Mucosa of rectum (tissue), 2 donors: ENCODE measurements at regions not wholly inside any gene's neighbourhood (a gene's known extent, or its start where the extent isn't known, plus 50 kb on each side); places are given as distances from the start of the nearest gene placed in this dataset.

Experiments used
- H3K27ac ChIP-seq, 2 donors: one replicate each; pipeline ENCODE4 v1.7.0; 2013; ENCODE audit warnings: inconsistent platforms in 2 of 2, low read depth in 2 of 2, low read length in 2 of 2
- H3K27me3 ChIP-seq, 2 donors: one replicate each; pipeline ENCODE4 v1.7.0; 2013; ENCODE audit warnings: low read length in 2 of 2; ENCODE audit not compliant: control insufficient read depth in 2 of 2, insufficient read depth in 2 of 2
- H3K36me3 ChIP-seq, 2 donors: one replicate each; pipeline ENCODE4 v1.7.0; 2013; ENCODE audit warnings: low read length in 2 of 2; ENCODE audit not compliant: control insufficient read depth in 2 of 2, insufficient read depth in 2 of 2
- H3K4me1 ChIP-seq, 2 donors: one replicate each; pipeline ENCODE4 v1.7.0; 2013; ENCODE audit warnings: low read length in 2 of 2, mild to moderate bottlenecking in 1 of 2; ENCODE audit not compliant: control insufficient read depth in 2 of 2, insufficient read depth in 2 of 2
- H3K4me3 ChIP-seq, 2 donors: one replicate each; pipeline ENCODE4 v1.7.0; 2013; ENCODE audit warnings: low read length in 2 of 2
- H3K9ac ChIP-seq, 2 donors: one replicate each; pipeline ENCODE4 v1.7.0; 2013; ENCODE audit warnings: low read length in 2 of 2, low read depth in 1 of 2, mild to moderate bottlenecking in 1 of 2
- H3K9me3 ChIP-seq, 2 donors: one replicate each; pipeline ENCODE4 v1.7.0; 2013; ENCODE audit warnings: low read length in 2 of 2; ENCODE audit not compliant: control insufficient read depth in 2 of 2
- donor health status: healthy.
- donor health status: Normal muscosa, but diverticular disease.

GRCh38 chr13:110028838-110029621 lies 242.6 kb upstream of the IRS2 start:
- no peak overlapping the region for H3K9ac ChIP-seq
- no peak overlapping the region for H3K27ac ChIP-seq
- H3K9me3 ChIP-seq: no peaks in the 10 kb centered on the region
- H3K4me3 ChIP-seq: no peak overlapping the region
- H3K4me1 ChIP-seq: no peaks in the 10 kb centered on the region
- no peaks in the 10 kb centered on the region for H3K27me3 ChIP-seq
- no peaks in the 10 kb centered on the region for H3K36me3 ChIP-seq

- Histone ChIP-seq H3K4me3 (no peak overlapping the region), H3K27ac (no peak overlapping the region), H3K4me1 (no peaks in the 10 kb centered on the region), H3K36me3 (no peaks in the 10 kb centered on the region), H3K9me3 (no peaks in the 10 kb centered on the region), H3K27me3 (no peaks in the 10 kb centered on the region), H3K9ac (no peak overlapping the region)
These were observed 241.9 kb upstream of the IRS2 start for GRCh38 chr13:110028311-110028710.

- Histone ChIP-seq H3K36me3 (no peaks in the 10 kb centered on the region), H3K4me1 (no peaks in the 10 kb centered on the region), H3K27ac (no peak overlapping the region), H3K9ac (no peak overlapping the region), H3K9me3 (no peaks in the 10 kb centered on the region), H3K4me3 (no peak overlapping the region), H3K27me3 (no peaks in the 10 kb centered on the region)
These were observed 241.3 kb upstream of the IRS2 start for GRCh38 chr13:110027470-110028240.

DNA sequence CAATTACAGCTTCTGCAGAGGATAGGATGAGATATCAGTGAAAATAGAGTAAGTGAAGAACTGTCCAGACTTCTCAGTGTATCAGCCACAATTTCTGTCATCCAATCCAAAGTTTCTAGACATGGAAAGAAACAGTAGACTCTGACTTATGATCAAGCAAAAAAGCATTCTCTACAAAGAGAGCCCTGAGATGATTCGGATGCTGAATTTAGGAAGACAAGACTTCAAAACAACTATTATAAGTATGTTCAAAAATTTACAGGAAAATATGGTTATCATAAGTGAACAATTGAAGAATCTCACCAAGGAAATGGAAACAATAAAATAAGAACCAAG lies 238.2 kb upstream of the IRS2 start:
- Histone ChIP-seq H3K27me3 (no peaks in the 10 kb centered on the region), H3K4me1 (no peaks in the 10 kb centered on the region), H3K9ac (no peak overlapping the region), H3K36me3 (no peaks in the 10 kb centered on the region), H3K27ac (no peak overlapping the region), H3K4me3 (no peak overlapping the region), H3K9me3 (no peaks in the 10 kb centered on the region)

DNA sequence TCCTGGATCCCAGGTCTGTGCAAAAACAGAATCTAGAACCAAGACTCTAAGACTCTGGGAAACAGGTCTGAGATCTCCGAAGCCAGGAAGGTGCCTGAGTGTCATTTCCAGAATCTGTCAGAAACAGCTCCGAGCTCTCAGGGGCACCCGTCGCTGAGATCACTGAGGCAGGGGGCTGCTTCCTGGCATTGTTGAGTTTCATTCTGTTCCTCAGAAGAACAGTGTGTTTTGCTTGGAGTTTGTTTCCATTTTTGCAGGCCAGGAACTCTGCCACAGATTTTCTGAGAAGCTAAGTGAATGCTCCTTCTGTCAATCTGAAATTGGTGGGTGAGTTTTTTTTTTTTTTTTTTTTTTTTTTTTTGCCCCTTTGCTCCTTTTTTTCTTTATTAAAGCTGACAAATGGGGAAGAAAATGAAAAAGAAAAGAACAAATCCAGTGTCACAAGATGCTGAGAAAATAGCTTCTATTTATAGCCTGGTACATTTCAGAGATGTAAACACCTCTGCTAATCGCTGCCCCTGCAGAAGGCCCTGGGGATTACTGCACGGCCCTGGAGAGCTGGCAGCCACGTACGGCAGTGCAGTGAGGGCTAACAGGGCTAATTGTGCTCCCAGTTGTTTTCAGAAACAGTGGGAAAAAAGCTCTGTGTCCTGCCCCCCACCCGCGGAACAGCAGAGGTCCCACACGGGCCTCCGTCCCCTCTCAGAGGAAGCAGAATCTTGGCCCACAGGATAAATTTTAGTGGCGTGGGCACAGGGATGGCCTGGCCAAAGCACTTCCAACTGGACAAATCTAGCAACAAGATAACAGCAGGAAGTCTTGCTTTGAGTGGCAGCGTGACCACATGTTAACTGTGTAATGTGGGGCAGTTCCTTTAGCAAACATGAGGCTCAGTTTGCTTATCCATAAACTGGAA lies 237.6 kb upstream of the IRS2 start:
- Histone ChIP-seq H3K4me3 (no peak overlapping the region), H3K4me1 (no peaks in the 10 kb centered on the region), H3K9me3 (no peaks in the 10 kb centered on the region), H3K27me3 (no peaks in the 10 kb centered on the region), H3K36me3 (no peaks in the 10 kb centered on the region), H3K9ac (no peak overlapping the region), H3K27ac (no peak overlapping the region)

DNA sequence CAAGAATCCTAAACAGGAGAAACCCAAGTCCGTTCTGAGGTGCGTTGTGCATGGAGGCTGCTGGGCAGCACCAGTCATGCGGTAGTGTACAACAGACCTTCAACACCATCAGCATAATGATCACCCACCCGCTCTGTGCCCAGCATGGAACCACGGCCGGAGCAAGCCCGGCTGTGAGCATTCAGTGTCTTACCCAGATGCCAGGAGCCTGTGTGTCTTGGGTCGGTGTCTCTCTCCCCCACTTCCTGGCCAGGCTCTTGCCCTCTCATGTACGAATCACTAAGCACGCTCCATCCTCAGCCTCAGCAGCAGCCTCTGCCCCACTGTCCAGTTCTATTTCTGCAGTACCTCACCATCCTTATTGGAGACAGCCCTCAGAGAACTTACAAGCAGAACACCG lies 231.6 kb upstream of the IRS2 start:
- H3K4me1 ChIP-seq: no peaks in the 10 kb centered on the region
- no peaks in the 10 kb centered on the region for H3K36me3 ChIP-seq
- H3K9ac ChIP-seq: no peak overlapping the region
- no peaks in the 10 kb centered on the region for H3K9me3 ChIP-seq
- H3K27me3 ChIP-seq: no peaks in the 10 kb centered on the region
- no peak overlapping the region for H3K4me3 ChIP-seq
- no peak overlapping the region for H3K27ac ChIP-seq

DNA sequence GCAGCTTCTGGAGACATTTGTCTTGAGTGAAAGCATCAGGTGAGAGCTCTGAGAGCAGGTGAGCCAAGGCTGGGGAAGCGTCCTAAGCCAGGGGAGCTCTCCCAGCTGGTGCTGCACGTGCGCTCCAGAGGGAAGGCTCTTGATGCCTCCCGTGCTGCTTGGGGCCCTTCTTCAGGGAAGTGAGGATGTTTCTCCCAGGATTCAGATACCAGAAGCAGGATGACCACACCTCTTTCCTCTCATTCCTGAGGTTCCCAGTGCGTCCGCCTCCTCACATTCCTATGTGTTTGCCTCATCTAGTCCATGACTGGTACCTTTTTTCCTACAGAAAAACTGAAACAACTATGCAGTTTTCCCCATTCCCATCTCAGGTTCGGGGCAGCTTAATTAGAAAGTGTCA lies 231.0 kb upstream of the IRS2 start:
- H3K9me3 ChIP-seq: no peaks in the 10 kb centered on the region
- no peak overlapping the region for H3K4me3 ChIP-seq
- H3K27ac ChIP-seq: no peak overlapping the region
- H3K4me1 ChIP-seq: no peaks in the 10 kb centered on the region
- H3K36me3 ChIP-seq: no peaks in the 10 kb centered on the region
- H3K9ac ChIP-seq: no peak overlapping the region
- H3K27me3 ChIP-seq: no peaks in the 10 kb centered on the region

DNA sequence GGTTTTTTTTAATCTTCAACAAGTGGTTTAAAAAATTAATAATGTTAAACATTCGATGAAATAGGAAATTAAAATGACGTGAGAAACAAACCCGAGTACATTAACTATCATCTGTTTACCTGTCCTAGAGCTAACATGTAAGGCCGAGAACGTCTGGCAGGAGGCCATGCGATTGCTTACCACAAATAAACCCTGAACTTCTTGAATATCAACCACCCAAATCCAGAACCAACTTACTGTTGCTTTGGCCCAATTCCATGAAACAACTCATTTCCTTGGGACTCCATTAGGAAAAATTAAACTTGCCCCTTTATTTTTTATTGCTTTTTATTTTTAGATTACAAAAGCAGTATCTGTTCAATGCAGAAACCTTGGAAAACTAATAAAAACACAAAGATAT lies 228.9 kb upstream of the IRS2 start:
- H3K4me3 ChIP-seq: no peak overlapping the region
- H3K4me1 ChIP-seq: no peaks in the 10 kb centered on the region
- no peaks in the 10 kb centered on the region for H3K9me3 ChIP-seq
- H3K9ac ChIP-seq: no peak overlapping the region
- no peak overlapping the region for H3K27ac ChIP-seq
- H3K27me3 ChIP-seq: no peaks in the 10 kb centered on the region
- H3K36me3 ChIP-seq: no peaks in the 10 kb centered on the region

DNA sequence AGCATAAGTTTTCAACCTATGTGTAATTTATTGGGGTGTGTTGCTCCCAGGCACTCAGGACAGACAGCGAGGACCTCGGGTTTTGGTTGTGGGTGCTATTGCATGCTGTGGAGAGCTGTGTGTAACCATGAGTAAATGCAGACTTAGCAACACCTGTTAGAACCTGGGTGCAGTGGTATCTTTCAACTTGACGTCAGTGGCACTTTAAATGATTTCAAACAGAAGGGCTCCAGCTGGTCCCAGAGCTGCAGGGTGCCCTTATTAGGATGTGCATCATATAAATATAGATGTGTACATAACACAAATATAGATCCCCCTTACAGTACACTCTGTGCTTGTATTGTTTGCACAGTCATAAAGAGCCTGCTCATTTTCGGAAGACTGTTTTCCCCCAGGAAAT lies 228.3 kb upstream of the IRS2 start:
- no peaks in the 10 kb centered on the region for H3K27me3 ChIP-seq
- H3K4me3 ChIP-seq: no peak overlapping the region
- H3K9me3 ChIP-seq: no peaks in the 10 kb centered on the region
- no peaks in the 10 kb centered on the region for H3K36me3 ChIP-seq
- no peak overlapping the region for H3K27ac ChIP-seq
- no peaks in the 10 kb centered on the region for H3K4me1 ChIP-seq
- H3K9ac ChIP-seq: no peak overlapping the region
